SK-N-SH (cell line): ENCODE measurements at regions not wholly inside any gene's neighbourhood (a gene's known extent, or its start where the extent isn't known, plus 50 kb on each side); places are given as distances from the start of the nearest gene placed in this dataset.

Experiments
- FOXM1 ChIP-seq: IDR thresholded peaks from 2 replicates; pipeline ENCODE4 v1.4.0; 2012; ENCODE audit warnings: low read depth, mild to moderate bottlenecking
- JUND ChIP-seq: IDR thresholded peaks from 2 replicates; pipeline ENCODE4 v1.4.0; 2012
- MXI1 ChIP-seq: IDR thresholded peaks from 2 replicates; pipeline ENCODE4 v1.6.1; 2012; ENCODE audit warnings: mild to moderate bottlenecking, low read depth, low read length, improper control_type of control experiment
- NRF1 ChIP-seq: IDR thresholded peaks from 2 replicates; pipeline ENCODE4 v1.6.1; 2012; ENCODE audit warnings: low read depth, mild to moderate bottlenecking, low read length
- RAD21 ChIP-seq: IDR thresholded peaks from 2 replicates; pipeline ENCODE4 v1.6.1; 2012; ENCODE audit warnings: mild to moderate bottlenecking, low read length
- RCOR1 ChIP-seq: fragments of 150-350 bp; IDR thresholded peaks from 2 replicates; pipeline ENCODE4 v1.6.1; 2017; ENCODE audit warnings: antibody characterized with exemption, low read length
- SIN3A ChIP-seq: IDR thresholded peaks from 2 replicates; pipeline ENCODE4 v1.6.1; 2012; ENCODE audit warnings: low read depth, mild to moderate bottlenecking, low read length, moderate library complexity, borderline replicate concordance
- TAF1 ChIP-seq: IDR thresholded peaks from 2 replicates; pipeline ENCODE4 v1.6.1; 2012; ENCODE audit warnings: low read depth, mild to moderate bottlenecking, low read length, moderate library complexity, borderline replicate concordance
- TEAD4 ChIP-seq: IDR thresholded peaks from 2 replicates; pipeline ENCODE4 v1.4.0; 2012; ENCODE audit warnings: mild to moderate bottlenecking, borderline replicate concordance; ENCODE audit not compliant: insufficient read depth
- TF ChIP-seq, protein P1 (sequence below): IDR thresholded peaks from 2 replicates; pipeline ENCODE4 v1.6.1; 2012; ENCODE audit warnings: mild to moderate bottlenecking, low read depth, low read length, moderate library complexity
- TF ChIP-seq, protein P2 (sequence below): fragments of 200-600 bp; sonication (generic); IDR thresholded peaks from 2 replicates; pipeline ENCODE4 v1.6.1; 2017; ENCODE audit warnings: antibody characterized with exemption, mild to moderate bottlenecking, moderate library complexity

DNA sequence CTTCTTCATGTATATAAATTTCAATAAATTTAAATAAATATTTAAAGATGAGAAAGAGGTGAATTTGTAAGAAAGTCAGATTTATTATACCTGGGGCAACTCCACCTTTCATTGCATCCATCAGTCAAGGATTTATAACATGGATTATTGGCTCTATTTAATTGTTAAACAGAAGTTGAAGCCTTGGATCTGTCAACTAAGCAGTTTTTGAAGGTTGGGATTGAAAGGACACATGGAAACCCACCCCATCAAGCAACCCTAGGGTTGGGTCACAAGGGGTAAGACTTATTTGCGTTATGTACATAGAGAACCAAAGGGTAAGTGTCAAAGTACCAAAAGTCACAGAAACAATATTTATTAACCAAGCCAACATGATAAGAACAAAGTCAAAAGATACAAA is 342.5 kb downstream of the ELAVL2 start:
- TF ChIP-seq NRF1 (no peak), TEAD4 (no peak), TAF1 (no peak), FOXM1 (no peak), RCOR1 (no peak), RAD21 (no peak), SIN3A (no peak), JUND (no peak), MXI1 (no peak)
- TF ChIP-seq, protein P1, sequence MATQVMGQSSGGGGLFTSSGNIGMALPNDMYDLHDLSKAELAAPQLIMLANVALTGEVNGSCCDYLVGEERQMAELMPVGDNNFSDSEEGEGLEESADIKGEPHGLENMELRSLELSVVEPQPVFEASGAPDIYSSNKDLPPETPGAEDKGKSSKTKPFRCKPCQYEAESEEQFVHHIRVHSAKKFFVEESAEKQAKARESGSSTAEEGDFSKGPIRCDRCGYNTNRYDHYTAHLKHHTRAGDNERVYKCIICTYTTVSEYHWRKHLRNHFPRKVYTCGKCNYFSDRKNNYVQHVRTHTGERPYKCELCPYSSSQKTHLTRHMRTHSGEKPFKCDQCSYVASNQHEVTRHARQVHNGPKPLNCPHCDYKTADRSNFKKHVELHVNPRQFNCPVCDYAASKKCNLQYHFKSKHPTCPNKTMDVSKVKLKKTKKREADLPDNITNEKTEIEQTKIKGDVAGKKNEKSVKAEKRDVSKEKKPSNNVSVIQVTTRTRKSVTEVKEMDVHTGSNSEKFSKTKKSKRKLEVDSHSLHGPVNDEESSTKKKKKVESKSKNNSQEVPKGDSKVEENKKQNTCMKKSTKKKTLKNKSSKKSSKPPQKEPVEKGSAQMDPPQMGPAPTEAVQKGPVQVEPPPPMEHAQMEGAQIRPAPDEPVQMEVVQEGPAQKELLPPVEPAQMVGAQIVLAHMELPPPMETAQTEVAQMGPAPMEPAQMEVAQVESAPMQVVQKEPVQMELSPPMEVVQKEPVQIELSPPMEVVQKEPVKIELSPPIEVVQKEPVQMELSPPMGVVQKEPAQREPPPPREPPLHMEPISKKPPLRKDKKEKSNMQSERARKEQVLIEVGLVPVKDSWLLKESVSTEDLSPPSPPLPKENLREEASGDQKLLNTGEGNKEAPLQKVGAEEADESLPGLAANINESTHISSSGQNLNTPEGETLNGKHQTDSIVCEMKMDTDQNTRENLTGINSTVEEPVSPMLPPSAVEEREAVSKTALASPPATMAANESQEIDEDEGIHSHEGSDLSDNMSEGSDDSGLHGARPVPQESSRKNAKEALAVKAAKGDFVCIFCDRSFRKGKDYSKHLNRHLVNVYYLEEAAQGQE = no peak
- TF ChIP-seq, protein P2, sequence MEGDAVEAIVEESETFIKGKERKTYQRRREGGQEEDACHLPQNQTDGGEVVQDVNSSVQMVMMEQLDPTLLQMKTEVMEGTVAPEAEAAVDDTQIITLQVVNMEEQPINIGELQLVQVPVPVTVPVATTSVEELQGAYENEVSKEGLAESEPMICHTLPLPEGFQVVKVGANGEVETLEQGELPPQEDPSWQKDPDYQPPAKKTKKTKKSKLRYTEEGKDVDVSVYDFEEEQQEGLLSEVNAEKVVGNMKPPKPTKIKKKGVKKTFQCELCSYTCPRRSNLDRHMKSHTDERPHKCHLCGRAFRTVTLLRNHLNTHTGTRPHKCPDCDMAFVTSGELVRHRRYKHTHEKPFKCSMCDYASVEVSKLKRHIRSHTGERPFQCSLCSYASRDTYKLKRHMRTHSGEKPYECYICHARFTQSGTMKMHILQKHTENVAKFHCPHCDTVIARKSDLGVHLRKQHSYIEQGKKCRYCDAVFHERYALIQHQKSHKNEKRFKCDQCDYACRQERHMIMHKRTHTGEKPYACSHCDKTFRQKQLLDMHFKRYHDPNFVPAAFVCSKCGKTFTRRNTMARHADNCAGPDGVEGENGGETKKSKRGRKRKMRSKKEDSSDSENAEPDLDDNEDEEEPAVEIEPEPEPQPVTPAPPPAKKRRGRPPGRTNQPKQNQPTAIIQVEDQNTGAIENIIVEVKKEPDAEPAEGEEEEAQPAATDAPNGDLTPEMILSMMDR = no peak
